NCI-H748 treated with DMSO at 0.1 percent for 48 hours (cell line): ENCODE measurements at regions not wholly inside any gene's neighbourhood (a gene's known extent, or its start where the extent isn't known, plus 50 kb on each side); places are given as distances from the start of the nearest gene placed in this dataset.

Source experiments
- DNase-seq: peaks from one replicate; lab custom pipeline; 2025; lab: John Stamatoyannopoulos, UW

DNA sequence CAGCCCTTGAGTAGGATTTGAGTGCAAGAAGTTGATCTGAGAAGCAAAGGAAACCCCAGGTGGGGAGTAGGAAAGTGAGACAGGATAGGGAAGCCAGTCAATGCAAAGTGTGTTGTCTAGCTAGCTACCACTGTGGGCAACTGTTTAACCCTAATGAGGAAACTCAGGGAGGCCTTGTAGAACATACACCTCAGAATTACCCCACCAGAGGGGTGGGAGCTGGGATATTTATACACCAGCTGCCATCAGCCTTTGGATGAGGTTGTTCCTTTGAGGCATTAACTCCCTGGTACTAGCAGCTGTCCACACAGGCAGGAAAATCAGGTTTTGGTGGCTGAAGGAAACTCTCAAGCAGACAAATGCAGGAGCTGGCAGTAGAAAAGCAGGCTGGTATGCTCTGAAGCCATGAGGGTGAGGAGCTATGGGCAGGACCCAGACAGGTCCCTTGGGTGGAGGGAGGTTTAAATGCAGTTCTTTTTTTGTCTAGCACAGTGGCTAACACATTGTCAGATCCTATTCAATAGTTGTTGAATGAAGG lies 60.1 kb upstream of the ARID5B start:
- no peak for DNase-seq

DNA sequence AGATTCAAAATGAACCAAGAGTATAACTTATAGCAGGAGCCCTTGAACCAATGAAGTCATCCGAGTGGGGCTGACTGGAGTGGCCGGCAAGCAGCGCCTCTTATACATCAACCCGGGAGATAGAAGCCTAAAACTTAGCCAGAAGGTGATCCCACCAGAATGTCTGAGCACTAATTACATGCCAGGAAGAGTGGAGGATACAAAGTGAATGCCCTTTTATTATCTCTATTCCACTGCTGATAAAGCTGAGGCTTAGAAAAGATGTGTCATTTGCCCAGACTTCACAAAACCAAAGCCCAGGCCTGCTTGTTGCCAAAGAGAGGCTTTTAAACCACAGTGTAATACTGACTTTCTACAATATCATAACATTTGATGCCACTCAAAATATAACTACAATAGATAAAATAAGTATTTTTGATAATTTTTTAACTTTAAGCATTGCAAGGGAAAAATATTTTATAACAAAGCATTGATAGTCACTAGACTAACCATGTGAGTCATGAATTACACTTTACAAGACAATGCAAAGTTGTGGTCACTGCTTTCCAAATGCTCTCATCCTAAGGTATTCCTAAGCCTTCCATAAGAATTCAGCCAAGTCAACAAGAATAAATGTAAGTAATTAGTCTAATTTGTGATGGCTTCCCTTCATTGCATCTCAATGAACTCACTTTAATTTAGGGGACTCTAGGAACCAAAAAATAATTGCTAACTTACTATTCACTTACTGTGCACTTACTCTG lies 58.6 kb upstream of the ARID5B start:
- no peak for DNase-seq

GRCh38 chr10:61844116-61844822 lies 57.2 kb upstream of the ARID5B start:
- no peak for DNase-seq

DNA sequence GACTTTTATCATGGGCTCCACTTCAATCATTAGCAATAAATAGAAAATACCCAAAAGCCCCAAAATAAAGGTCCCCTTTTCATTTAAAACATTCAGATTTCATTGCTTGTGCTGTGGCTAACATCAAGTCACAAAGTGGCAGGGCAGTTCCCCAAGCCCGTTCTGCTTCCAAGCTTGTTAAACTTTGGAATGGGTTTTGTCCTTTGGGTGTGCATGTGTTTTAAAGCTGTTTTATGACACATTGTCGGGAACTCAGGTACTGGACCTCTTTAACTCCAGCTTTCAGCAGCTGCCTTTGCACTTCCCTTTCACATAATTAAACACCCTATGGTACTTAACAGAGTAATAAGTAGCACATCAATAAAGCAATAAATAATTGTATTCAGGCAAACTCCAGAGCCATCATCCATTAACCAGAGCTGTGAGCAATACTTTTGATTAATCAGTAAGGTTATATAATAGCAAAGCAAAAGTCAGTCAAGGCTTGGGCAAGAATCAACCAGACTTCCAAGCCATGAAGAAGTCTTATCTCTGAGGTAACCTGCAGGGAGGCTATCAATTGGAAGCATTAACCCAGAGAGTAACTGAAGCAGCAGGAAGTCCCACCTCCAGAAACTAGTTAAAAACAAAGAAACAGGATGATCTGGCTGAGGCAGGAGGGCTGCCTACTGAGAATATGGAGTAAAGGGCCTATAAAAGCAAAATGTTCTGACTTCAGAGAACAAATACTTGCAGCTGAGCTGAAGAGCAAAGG lies 56.1 kb upstream of the ARID5B start:
- DNase-seq = no peak

DNA sequence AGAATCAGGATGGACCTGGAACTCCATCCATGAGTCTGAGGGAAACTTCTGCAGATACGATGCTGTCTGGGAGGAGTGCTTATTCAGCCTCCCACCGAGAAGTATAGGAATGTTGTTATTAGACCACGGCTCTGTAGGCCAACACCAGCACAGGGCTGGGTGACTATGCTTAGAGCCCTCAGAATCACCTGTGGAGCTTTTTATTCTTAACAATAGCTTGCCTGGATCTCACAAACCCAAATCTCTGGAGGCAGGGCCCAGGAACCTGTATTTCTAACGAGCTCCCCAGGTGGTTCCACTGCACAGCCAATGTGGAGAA lies 55.6 kb upstream of the ARID5B start:
- no peak for DNase-seq

DNA sequence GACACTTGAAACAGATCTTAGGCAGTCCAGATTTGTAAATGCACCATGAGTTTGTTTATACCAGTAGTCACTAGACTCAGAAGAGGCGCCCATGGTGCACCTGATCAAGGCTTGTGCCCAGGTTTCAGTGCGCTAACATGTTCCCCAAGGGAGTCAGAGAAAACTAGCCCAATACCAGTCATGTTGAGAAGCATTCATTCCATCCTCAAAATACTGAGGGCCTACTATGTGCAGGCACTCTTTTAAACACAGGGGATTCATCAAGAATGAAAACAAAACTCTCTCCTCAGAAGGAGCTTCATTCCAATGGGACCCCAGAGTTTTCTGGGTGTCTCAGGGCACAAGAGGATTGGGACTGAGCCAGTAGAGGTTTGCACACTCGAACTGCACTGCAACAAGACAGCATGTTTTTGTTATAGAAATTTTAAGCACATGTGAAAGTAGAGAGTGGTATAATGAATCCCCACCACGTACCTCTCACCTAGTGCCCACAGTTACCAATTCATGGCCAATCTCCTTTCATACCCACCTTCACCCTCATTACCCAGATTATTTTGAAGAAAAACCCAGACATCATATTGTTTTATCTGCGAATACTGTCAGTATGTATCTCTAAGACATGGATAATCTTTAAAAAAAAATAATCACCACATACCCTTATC lies 55.0 kb upstream of the ARID5B start:
- DNase-seq = no peak

DNA sequence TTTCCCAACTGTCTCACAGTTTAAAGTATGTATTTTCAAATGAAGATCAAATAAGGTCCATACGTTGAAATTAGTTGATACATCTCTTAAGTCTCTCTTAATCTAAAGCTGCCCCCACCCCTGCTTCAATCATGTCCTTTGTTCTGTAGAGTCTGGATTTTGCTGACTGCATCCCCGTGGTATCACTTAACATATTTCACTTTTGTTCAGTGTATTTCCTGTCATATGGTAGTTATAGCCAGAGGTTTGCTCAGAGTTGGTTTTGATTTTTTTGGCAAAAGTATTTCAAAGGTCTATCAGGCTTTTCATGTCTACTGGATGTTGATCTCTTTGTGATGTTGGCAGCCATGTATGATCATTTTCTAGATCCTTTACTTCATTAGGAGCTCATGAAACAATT lies 54.4 kb upstream of the ARID5B start:
- DNase-seq = no peak

GRCh38 chr10:61847640-61848039 lies 53.9 kb upstream of the ARID5B start:
- no peak for DNase-seq

DNA sequence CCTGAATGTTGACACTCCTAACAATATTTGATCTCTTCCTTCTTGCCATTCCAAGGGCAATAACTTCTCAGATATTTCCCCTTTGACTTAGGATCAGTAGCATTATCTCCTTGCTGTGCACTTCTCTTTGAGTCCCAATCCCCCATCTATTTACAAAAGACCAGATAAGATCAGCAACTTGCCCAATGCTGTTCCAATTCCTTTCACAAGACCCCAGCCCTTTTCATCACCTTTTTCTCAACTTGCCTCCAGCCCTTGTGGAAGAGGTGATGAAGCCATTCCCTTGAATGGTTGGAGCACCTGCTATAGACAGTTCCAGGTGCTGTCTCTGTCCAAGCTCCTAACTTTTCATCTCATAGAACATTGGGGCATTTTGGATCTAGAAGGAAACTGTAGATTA lies 51.1 kb upstream of the ARID5B start:
- no peak for DNase-seq
